IPS-18a (cell line): ENCODE measurements at regions not wholly inside any gene's neighbourhood (a gene's known extent, or its start where the extent isn't known, plus 50 kb on each side); places are given as distances from the start of the nearest gene placed in this dataset.

Experiments
- H3K27ac ChIP-seq: one replicate; pipeline ENCODE4 v1.5.1; 2013; ENCODE audit warnings: low read length
- H3K27me3 ChIP-seq: one replicate; pipeline ENCODE4 v1.6.1; 2013; ENCODE audit warnings: mild to moderate bottlenecking, low read length; ENCODE audit not compliant: control insufficient read depth, insufficient read depth
- H3K36me3 ChIP-seq: one replicate; pipeline ENCODE4 v1.6.1; 2013; ENCODE audit warnings: low read depth, low read length; ENCODE audit not compliant: control insufficient read depth
- H3K4me1 ChIP-seq: one replicate; pipeline ENCODE4 v1.6.1; 2013; ENCODE audit warnings: low read depth, low read length; ENCODE audit not compliant: control insufficient read depth
- H3K4me3 ChIP-seq: one replicate; pipeline ENCODE4 v1.5.1; 2013; ENCODE audit warnings: low read length
- H3K9ac ChIP-seq: one replicate; pipeline ENCODE4 v1.6.1; 2013; ENCODE audit warnings: mild to moderate bottlenecking, low read length, moderate library complexity
- H3K9me3 ChIP-seq: one replicate; pipeline ENCODE4 v1.6.1; 2013; ENCODE audit warnings: low read depth, low read length; ENCODE audit not compliant: control insufficient read depth

DNA sequence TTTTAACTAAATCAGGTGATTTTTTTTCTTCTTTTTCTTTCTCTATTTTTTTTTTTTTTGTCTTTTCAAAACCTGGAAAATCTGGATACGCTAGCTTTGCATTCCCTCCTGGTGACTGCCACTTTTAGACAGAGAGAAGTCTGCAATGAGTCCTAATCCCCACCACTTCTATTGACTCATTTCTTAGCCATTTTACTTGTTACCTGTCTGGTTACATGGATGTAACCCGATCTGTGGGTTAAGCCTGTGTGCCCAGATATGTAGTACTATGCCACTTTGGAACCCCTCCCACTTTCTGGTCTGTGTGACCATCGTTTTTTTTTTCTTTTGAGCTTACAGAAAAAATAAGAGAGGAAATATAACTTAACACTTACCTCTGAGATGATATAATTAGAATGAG, 817.8 kb upstream of the PCDH9 start:
- no peak overlapping the region for H3K27ac ChIP-seq
- H3K36me3 ChIP-seq: no peaks in the 10 kb centered on the region
- no peak overlapping the region for H3K4me3 ChIP-seq
- H3K9ac ChIP-seq: no peak overlapping the region
- H3K4me1 ChIP-seq: no peaks in the 10 kb centered on the region
- no peaks in the 10 kb centered on the region for H3K9me3 ChIP-seq
- H3K27me3 ChIP-seq: no peaks in the 10 kb centered on the region

DNA sequence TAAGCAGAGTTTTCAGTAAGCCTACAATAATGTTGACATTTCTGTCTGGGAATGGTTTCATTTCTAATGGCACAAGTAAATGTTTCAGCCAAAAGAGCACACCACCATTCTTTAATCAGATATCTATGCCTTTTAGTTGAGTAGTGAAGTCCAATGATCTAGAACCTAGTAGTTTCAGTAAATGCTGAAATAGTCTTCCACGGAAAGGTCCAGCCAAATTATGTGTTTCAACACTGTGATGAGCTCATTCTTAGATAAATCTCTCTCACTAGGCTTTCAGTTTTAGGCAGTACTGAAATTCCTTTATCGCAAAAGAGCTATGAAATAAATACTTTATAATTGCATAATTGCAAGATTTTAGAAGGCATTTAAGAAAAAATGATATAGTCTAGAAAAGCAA, 816.8 kb upstream of the PCDH9 start:
- Histone ChIP-seq H3K9ac (no peak overlapping the region), H3K36me3 (no peaks in the 10 kb centered on the region), H3K4me3 (no peak overlapping the region), H3K27me3 (no peaks in the 10 kb centered on the region), H3K9me3 (no peaks in the 10 kb centered on the region), H3K4me1 (no peaks in the 10 kb centered on the region), H3K27ac (no peak overlapping the region)

- no peaks in the 10 kb centered on the region for H3K27me3 ChIP-seq
- H3K36me3 ChIP-seq: no peaks in the 10 kb centered on the region
- no peak overlapping the region for H3K4me3 ChIP-seq
- H3K4me1 ChIP-seq: no peaks in the 10 kb centered on the region
- H3K9ac ChIP-seq: no peak overlapping the region
- no peak overlapping the region for H3K27ac ChIP-seq
- no peaks in the 10 kb centered on the region for H3K9me3 ChIP-seq
Measured at GRCh38 chr13:68030152-68030809, 800.1 kb upstream of the PCDH9 start.

DNA sequence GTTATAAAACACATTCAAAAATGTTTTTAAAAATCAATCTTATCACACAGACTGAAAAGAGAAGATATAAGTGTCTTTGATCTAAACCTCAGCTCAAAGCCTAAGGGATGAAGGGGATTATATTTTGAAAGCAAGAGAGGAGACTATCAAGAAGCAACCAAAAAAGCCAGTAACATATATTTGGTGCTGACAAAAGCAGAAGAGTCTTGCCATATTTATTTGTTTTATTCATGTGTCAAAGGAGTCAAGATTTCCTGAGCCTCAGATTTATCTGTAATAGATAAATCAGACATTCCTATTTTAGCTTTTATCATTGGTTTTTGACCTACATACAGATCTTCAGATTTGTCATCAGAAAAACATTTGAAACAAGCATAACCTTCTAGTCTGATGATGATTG, 798.6 kb upstream of the PCDH9 start:
- Histone ChIP-seq H3K4me3 (no peak overlapping the region), H3K9ac (no peak overlapping the region), H3K4me1 (peaks cover 7% of the 10 kb centered on the region), H3K27ac (no peak overlapping the region), H3K27me3 (no peaks in the 10 kb centered on the region), H3K36me3 (no peaks in the 10 kb centered on the region), H3K9me3 (no peaks in the 10 kb centered on the region)

GRCh38 chr13:68027306-68027705, 797.2 kb upstream of the PCDH9 start:
- Histone ChIP-seq H3K9me3 (peaks cover 3% of the 10 kb centered on the region), H3K9ac (no peak overlapping the region), H3K27me3 (no peaks in the 10 kb centered on the region), H3K4me1 (peaks cover 13% of the 10 kb centered on the region), H3K36me3 (no peaks in the 10 kb centered on the region), H3K4me3 (no peak overlapping the region), H3K27ac (no peak overlapping the region)

GRCh38 chr13:68026077-68026476, 795.9 kb upstream of the PCDH9 start:
- H3K27ac ChIP-seq: no peak overlapping the region
- peaks cover 3% of the 10 kb centered on the region for H3K9me3 ChIP-seq
- no peak overlapping the region for H3K4me3 ChIP-seq
- no peaks in the 10 kb centered on the region for H3K27me3 ChIP-seq
- H3K4me1 ChIP-seq: peaks cover 14% of the 10 kb centered on the region
- H3K36me3 ChIP-seq: no peaks in the 10 kb centered on the region
- H3K9ac ChIP-seq: no peak overlapping the region

- Histone ChIP-seq H3K9me3 (peaks cover 3% of the 10 kb centered on the region), H3K9ac (no peak overlapping the region), H3K4me1 (peaks cover 14% of the 10 kb centered on the region), H3K36me3 (no peaks in the 10 kb centered on the region), H3K27ac (no peak overlapping the region), H3K4me3 (no peak overlapping the region), H3K27me3 (no peaks in the 10 kb centered on the region)
Measured at GRCh38 chr13:68025604-68026003, 795.5 kb upstream of the PCDH9 start.

DNA sequence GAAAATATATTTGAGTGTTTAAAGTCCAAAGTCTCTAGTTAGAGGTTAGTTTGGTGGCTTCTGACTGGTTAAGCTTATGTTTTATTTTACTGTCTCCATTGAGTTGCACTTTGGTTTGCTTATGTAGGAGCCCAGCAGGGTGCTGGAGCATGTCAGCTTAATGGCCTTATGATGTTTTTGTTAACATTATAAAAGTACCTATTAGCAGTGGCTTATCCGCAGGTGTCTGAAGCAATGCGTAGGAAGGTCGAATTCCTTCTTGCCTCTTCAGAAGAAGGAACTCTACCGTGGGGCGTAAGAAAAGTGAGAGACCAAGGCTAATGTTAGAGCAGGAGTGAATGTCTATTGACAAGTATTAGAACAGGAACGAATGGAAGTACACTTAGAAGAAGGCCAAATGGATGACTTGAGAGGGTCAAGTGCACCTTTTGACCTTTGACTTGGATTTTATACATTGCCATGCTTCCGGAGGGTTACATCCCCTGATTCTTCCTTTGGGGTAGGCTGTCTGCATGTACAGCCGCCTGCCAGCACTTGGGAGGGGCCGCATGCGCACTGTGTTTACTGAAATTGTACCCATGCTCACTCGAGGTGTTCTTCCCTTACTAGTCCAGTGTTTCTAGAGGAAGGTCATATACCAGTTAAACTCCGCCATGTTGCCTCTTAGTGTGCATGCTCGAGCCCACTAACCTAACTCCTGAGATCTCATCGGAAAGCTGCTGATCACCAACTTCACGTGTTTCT, 793.9 kb upstream of the PCDH9 start:
- no peak overlapping the region for H3K4me3 ChIP-seq
- H3K9me3 ChIP-seq: peaks cover 3% of the 10 kb centered on the region
- H3K27me3 ChIP-seq: no peaks in the 10 kb centered on the region
- H3K9ac ChIP-seq: no peak overlapping the region
- no peaks in the 10 kb centered on the region for H3K36me3 ChIP-seq
- H3K4me1 ChIP-seq: peaks cover 14% of the 10 kb centered on the region
- no peak overlapping the region for H3K27ac ChIP-seq

- no peak overlapping the region for H3K27ac ChIP-seq
- peaks cover 3% of the 10 kb centered on the region for H3K9me3 ChIP-seq
- H3K36me3 ChIP-seq: no peaks in the 10 kb centered on the region
- H3K9ac ChIP-seq: no peak overlapping the region
- H3K4me3 ChIP-seq: no peak overlapping the region
- peaks cover 14% of the 10 kb centered on the region for H3K4me1 ChIP-seq
- no peaks in the 10 kb centered on the region for H3K27me3 ChIP-seq
Measured at GRCh38 chr13:68019901-68020300, 789.8 kb upstream of the PCDH9 start.

DNA sequence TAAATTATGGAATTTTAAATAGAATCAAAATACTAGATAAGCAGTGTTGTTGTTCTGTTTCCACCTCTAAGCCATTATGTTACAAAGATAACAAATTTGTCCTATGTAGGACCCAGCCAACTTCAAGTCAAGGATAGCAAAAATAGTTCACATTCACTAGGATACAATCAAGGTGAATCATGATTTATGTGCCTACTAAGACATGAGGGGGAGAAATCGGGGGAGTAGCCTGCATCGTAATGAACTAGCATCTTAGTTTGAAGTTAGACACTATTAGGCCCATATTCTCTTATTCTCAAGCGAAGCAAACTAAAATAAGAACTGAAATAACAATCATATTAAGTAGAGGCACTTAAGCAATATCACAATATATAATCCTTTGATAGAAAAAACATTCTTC, 779.4 kb upstream of the PCDH9 start:
- Histone ChIP-seq H3K27ac (no peak overlapping the region), H3K9ac (no peak overlapping the region), H3K27me3 (no peaks in the 10 kb centered on the region), H3K9me3 (no peaks in the 10 kb centered on the region), H3K4me1 (no peaks in the 10 kb centered on the region), H3K36me3 (no peaks in the 10 kb centered on the region), H3K4me3 (no peak overlapping the region)

GRCh38 chr13:68007576-68007975, 777.4 kb upstream of the PCDH9 start:
- Histone ChIP-seq H3K27ac (no peak overlapping the region), H3K36me3 (no peaks in the 10 kb centered on the region), H3K9ac (no peak overlapping the region), H3K27me3 (no peaks in the 10 kb centered on the region), H3K4me1 (no peaks in the 10 kb centered on the region), H3K9me3 (no peaks in the 10 kb centered on the region), H3K4me3 (no peak overlapping the region)

- H3K36me3 ChIP-seq: no peaks in the 10 kb centered on the region
- H3K4me3 ChIP-seq: no peak overlapping the region
- no peaks in the 10 kb centered on the region for H3K4me1 ChIP-seq
- no peak overlapping the region for H3K27ac ChIP-seq
- no peaks in the 10 kb centered on the region for H3K27me3 ChIP-seq
- no peaks in the 10 kb centered on the region for H3K9me3 ChIP-seq
- H3K9ac ChIP-seq: no peak overlapping the region
Measured at GRCh38 chr13:67996101-67996500, 766.0 kb upstream of the PCDH9 start.
